Left colon (tissue), 2 donors: ENCODE measurements at regions not wholly inside any gene's neighbourhood (a gene's known extent, or its start where the extent isn't known, plus 50 kb on each side); places are given as distances from the start of the nearest gene placed in this dataset.

Experiments used
- ATAC-seq: fragments of 200-7000 bp; cut with Tn5 transposase; one replicate; pipeline ENCODE4 v1.9.1; 2020; ENCODE audit warnings: mild to moderate bottlenecking, moderate library complexity
- DNase-seq, 2 donors: peaks; one replicate each; pipeline ENCODE4 v3.0.0-alpha.2; 2020
- intact Hi-C, 2 donors: fragments of 100-400 bp; cut with DNase I in 1 of 2; cut with micrococcal nuclease in 1 of 2; formaldehyde crosslinking; loops; one replicate each; pipeline versions ENCODE4 v1.11.2 to v1.14.0; 2022; cut with DNase I, micrococcal nuclease
- donor health status: DM: no; HTN: no; CAD: no.
- donor health status: DM: yes; HTN: yes; CAD: no.

DNA sequence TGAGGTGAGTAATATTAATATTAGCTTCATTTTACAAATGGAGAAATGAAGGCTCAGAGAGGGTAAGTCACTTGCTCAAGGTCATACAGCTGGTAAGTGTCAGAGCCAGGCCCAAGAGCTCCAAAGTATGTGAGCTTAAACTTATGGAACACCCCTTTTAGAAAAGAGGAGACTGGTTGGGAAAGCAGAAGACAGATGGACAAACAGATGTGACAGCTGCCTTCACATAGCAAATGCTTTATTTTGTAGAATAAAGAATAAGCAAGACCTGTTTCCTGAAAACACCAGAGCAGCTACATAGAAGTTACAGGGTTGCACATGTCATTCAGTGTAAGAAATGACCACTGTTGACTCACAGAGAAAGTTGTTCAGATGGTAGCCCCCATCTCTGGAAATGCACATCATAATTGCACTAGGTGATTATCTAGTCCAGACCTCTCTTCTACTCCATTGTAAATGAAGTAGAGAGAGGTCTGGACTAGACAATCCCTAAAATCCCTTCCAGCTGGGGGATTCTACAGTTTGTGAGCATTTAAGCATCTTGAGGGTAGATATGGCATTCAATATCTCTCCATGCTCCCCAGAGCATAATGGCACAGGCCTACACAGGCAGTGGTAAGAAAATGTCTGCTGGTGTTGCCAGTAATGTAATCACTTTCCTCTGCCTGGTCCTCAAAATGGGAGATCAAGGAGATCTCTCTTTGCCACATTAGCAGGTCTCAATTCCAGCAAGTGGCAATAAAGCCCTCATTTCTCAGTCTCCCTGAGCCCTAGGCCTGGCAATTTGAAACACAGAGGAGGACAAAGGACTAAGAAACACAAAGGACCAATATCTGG is 188.2 kb upstream of the FGGY start:
- no peak for DNase-seq
- intact Hi-C loops = no loop called here
- no peak for ATAC-seq

DNA sequence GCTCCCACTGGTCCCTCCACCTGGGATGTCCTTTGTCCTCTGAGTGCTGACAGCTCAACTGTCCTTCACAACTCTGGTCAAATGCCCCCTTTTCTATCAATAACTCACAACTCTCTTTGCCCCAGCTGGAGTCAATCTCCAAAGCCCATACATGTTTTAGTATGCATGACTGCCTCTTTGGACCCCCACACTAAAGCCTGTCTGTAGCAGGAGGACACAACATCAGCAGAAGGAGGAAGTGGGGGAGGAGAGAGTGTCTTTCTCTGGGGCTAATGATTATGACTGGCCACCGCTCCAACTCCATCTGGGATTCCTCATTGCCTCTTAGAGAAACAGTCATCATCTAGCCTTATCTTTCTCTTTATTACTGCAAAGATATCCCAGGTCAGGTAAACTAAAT is 186.6 kb upstream of the FGGY start:
- DNase-seq = no peak
- intact Hi-C loops = no loop called here
- no peak for ATAC-seq

DNA sequence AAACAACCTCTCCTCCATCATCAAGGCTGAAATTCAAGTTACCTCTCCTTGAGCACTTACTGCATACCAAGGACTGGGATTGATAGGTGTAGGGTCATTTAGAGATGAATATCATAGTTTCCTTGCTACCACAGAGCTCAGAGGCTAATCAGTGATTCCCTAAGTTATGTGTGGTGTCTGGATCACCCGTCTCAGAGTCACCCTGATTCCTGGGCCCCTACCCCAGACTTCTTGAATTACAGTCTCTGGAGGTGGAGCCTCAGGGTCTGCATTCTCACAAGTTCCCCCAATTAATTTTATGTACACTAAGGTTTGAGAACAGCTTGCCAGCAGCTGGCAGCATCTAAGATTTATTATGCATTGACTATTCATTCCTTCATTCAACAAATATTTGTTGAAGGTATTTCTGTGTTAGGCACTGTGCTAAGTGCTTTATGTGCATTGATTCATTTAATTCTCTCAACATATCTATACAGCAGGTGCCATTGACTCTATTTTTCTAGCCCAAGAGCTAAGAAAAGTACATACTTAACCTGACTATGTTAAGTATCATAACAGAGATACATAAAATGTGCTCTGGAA is 182.9 kb upstream of the FGGY start:
- intact Hi-C loops = no loop called here
- DNase-seq (no peak), ATAC-seq (no peak)

DNA sequence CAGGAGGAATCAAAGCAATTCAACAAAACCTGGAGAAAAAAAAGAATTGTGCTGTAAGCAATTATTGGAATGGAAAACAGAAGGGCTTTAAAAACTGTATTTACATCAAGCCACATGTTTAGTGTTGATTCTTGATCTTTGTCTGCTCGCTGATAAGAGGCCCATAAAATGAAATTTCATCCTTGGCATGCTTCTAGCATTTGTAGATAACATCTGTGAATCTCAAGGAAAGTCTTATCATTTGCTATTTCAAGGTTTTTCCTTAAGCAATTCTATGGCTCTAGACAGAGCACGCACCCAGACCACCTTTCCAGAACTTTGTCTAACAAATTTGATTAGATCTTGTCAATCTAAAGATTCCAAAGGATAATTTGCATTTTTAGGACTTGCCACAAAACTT is 181.0 kb upstream of the FGGY start:
- no peak for DNase-seq
- intact Hi-C loops = no loop called here
- peak; percentile 71 for ATAC-seq

DNA sequence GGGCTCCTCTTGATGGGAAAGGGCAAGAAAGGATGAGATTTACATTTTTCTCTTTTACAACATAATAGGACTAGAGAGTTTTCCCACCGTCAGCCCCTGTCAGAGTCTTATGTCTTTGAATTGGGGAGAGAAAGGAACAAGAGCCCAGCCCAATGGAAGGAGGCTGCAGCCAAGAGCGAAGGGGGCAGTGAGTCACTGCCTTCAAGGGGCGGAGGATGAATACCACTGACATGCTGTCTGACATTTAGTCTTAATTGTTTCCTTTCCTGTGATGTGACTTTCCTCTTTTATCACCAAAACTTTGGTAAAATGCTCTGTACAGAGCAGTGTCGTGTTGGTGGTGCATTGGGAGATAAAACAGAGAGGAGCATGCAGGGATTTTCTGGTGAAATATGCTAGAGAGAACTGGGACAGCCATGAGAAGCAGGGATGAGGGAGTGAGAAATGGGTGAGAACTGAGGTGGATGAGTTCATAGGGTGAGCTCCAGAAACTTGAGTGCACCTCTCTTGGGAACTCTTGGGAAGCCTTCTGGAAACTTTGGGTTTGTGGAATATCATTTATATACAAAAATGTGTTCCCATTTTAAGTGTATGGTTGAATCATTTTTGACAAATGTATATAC is 179.9 kb upstream of the FGGY start:
- intact Hi-C loops = no loop called here
- DNase-seq (no peak), ATAC-seq (no peak)

DNA sequence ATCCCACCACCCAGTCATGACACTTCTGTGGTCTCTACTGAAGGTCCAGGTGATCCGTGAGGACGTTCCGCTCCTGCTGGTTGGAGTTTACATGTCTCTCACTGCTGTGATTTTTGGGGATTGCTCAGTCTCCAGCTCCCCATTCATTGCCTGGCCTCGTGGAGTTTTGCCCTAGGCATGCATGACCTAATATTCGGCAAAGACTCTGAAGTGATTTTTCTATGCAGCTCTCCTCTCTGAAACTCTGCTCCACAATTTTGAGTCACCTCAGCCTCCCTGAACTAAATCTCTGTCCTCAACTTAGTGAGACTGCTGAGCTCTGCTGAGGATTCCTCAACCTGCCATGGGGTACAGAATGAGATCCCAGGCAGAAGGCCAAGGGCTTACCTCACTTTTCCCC is 174.4 kb upstream of the FGGY start:
- no peak for DNase-seq
- intact Hi-C loops = no loop called here
- ATAC-seq = no peak

DNA sequence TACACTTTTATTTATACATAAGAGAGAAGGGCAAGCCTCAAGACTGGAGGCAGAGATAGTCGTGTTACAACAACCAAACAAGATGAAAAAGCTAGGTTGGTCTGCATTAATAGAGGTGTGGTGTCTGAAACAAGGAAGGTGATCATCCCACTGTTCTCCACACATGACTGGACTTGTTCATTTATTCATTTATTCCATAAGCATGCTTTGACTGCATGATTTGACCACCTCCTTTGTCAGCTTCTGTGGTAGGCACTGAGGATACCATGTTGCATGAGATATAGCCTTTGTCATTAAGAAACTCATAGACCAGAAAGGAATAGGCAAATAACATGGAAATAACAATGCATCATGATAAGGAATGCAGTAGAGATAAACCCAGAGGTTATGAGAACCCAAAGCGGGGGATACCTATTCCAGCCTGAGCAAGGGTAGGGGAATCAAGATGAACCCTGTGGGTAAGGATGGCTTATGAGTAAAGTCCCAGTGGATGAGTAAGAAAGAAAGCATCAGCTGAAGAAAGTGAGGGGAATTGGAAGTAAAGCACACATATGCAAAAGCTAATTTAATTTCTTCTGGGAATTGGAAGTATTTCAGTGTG is 173.7 kb upstream of the FGGY start:
- no peak for DNase-seq
- intact Hi-C loops = no loop called here
- no peak for ATAC-seq

DNA sequence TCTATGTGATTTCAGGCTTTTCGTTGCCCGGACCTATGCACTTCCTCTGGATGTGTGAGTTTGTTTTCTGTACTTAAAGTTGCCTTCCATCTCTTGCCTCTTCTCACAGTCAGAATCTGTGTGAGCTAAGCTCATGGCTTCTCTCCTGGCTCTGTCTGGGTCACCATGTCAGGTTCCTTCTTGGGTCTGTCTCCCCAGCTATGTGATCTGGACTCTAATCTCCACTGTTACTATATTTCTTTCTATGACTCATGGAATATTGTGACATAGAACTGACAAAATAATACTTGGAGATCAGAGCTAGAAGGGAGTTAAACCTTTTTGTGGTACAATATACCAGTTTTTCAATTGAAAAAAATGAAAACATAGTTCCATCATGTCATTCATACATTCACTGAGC is 172.7 kb upstream of the FGGY start:
- intact Hi-C loops = no loop called here
- DNase-seq (no peak), ATAC-seq (no peak)

DNA sequence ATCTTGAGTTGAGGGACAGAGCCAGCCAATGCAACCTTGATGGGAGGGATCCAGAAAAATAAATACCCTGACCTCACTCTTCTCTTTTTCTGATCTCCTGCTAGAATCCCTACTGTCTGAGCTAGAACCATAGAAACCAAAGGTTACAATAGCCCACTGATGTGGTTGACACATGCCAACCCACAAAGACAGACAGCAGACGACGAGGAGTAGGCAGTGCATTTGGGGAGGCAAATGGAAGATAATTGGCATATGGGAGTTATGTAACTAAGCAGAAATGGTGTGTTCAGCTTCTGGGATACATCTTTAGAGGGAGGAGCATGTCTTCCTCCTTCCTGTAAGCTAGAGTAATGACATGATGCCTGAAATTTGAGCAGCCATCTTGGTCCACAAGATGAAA is 171.7 kb upstream of the FGGY start:
- intact Hi-C loops = no loop called here
- ATAC-seq = no peak
- no peak for DNase-seq

DNA sequence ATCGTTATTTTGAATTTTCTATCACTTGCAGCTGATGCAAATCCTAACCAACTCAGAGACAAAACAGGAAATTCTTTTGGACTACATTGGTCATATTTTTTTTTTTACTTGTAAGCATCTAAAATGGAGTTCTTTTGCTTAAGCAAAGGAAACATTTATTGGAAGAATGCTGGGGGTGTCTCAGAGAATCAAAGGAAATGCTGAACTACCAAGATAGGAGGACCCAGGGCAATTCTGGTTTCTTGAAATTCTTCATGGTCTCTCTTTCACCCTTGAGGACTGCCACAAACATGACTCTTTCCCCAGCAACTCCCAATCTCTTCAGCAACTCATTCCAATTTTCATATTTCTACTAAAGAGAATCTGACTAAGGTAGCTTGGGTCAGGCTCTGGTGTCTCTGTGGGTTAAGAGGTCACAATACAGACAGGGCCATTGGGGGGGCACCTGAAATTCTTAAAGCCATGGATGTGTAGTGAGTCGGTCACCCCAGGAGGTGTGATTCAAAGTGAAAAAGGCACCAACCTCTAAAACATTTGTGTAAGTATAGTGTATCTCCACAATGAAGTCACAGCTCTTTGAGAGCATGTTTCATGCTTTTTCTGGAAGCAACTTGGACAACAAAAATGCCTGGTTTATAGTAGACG is 171.1 kb upstream of the FGGY start:
- DNase-seq (no peak), ATAC-seq (no peak)
- intact Hi-C loops = no loop called here

DNA sequence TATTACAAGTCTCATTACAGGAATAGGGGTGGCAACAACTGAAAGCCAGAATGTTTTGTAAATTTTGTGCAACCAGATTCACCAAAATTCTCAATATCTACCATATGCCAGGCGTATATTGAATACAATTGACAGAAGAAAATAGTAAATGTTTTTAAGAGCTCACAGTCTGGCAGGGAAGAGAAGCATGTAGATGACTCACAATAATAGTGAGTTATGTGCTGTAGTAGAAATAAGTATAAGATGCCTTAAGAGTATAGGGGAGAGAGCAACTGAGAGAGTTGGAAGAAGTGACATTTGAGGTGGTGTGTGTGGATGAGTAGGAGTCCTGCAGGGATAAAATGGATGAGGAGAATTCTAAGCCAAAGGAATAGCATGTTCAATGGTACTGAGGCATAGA is 170.5 kb upstream of the FGGY start:
- ATAC-seq (no peak), DNase-seq (no peak)
- intact Hi-C loops = no loop called here

DNA sequence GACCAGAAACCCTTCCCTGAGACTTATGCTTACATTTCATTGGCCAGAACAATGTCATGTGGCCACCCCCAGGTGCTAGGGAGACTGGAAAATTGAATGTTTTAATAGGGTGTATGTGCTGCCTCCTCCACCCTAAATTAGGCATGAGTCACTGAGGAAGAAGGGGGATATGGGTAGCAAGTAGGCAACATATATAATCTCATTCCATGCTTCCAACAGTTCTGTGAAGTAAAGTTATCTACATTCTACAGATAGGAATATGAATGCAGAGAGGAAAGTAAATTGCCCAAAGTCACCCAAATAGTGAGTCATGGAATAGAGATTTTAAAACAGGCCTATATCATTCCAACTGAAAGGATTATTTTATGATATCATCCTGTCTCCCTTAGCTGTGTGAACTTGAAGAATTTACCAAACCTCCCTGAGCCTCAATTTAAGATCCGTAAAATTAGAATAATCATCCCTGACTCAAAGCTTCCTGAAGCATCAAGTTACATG is 168.6 kb upstream of the FGGY start:
- no peak for ATAC-seq
- intact Hi-C loops = no loop called here
- DNase-seq = no peak

DNA sequence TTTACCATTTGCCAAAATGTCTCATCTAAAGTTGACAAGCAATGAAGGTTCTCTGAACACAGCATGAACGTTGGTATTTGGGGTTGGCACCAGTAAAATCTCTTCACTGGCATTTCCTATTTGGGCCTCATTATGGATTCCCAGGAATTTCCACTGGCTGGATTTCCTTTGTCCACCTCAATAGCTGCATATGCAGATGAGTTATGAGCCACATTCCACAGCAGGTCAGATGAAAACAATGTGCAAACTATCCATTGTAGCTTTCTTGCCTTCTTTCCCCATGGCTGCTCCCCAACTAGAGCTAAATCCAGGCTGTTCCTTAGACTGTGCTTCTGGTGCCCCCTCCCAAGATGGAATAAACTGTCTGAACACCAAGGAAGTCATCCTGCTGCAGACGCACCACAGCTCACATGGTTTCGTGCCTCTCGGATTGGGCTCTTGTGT is 168.1 kb upstream of the FGGY start:
- ATAC-seq (no peak), DNase-seq (no peak)
- intact Hi-C loops = no loop called here

DNA sequence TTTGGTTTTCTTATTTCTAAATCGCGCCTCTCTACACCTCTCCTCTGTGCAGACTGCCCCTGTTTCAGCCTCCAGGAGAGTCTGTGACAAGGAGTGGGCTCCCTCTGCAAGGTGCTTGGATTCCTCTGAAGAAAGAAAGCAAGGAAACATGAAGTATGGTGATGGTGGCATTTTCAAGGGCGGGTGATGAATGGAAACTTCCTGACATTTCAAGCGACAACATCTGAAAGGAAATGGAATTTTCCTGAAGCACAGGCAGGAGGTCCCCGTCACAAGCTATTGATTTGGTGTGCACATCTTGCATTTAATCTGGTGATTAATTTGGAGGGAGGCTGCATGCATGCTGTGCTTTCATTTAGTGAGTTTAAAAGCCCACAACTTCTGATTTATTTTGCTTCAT is 164.6 kb upstream of the FGGY start:
- DNase-seq = no peak
- ATAC-seq = no peak
- intact Hi-C loops = no loop called here

DNA sequence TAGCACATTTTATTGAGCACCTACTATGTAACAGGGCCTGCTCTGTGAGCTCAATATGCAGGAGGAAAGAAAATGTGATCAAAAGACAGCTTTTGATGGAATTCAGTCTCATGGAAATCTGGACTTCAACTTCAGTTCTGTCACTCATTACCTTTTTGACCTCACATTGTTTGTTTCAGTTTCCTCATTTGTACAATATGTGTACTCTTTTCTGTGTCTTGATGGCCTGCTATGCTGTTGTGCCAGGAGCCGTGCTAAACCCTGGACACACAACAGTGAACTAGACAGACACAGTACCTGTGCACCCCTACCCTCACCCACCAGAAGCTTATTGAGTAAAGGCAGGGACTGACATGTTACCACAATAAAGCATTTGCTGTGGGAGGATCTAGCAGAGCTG is 162.9 kb upstream of the FGGY start:
- ATAC-seq = no peak
- intact Hi-C loops = no loop called here

DNA sequence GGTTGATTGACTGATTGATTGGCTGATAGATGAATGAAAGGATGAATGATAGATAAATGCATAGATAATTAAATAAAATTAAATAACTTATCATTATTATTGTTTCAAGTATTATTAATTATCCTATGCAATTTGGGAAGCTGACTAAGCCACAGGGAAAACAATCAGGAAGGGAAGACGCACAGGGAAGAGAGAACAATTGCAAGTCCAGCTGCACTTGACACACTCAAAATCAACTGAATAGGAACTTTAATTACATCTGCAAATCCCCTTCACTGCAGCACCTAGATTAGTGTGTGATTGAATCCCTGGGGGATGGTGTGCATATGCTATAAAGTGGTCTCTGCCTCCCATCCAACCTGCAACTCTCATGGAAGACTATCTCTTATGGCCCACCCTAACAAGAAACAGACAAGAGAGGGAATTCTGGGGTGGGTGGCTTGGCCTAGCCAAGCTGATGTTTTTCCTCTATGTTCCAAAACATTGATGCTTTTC is 161.1 kb upstream of the FGGY start:
- intact Hi-C loops = no loop called here
- DNase-seq = no peak
- ATAC-seq = no peak

More for the DNA sequence above, 162.9 kb upstream of the FGGY start:
- no peak for DNase-seq

DNA sequence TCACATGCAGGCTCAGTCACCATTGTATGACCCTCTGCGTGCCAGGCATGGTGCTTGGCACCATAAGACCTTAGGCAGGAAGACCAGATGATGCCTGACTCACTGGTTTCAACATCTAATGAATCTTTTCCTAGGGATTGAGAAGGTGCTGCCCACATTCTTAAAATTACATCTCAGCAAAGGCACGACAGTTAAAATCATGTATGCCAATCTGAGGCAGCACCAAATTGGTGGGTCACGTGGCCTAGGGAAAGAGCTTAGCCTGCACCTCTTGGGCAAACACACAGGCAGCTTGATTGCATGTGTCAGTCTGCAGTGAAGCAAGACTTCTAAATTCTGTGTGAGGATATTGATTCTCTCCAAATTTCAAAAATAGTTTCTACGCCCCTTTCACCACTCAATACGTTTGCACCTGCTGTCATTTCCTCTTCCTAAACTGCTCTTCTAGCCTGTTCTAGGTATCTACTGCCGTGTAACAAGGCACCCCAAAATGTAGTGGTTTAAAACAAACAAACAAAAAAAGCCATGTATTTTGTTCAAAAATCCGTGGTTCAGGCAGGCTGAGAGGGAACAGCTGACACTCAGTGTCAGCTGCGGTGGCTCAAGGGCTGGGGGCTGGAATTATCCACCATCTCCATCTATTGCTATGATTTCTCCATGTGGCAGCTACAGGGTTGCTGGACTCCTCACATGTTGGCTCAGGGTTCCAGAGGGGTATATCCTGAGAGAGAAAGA is 160.2 kb upstream of the FGGY start:
- no peak for DNase-seq
- intact Hi-C loops = no loop called here
- ATAC-seq = no peak

DNA sequence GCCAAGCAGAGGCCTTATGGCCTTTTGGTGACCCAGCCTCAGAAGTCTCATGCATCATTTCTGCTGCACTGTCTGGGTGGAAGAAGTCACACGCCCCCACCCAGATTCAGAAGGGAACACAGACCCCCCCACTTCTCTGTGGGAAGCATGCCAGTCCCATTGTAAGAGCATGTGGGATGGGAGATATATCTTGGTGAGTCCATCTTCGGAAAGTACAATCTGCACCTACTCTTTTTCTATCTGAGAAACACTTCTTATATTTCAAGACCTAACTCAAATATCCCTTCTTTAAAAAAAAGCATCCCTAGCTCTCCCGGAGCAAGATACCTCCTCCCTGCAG is 159.6 kb upstream of the FGGY start:
- intact Hi-C loops = no loop called here
- ATAC-seq = no peak
- DNase-seq = no peak

DNA sequence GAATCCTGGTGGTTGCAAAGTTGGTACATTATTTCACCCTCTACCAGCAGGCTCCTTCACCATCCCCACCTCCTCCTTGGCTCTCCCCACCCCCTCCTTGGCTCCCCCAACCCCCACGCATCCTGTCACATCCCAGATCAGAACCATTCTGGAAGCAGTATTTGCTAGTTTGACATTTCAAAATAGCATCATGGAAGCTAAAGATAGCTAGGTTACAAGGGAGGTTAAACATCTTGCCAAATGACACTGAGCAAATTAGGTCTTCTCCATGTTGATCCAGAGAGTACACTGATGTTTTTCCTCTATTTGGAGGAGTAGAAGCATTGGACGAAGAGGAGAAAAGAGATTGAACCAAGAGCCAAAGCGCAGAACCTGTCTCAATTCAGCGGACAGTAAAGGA is 158.9 kb upstream of the FGGY start:
- ATAC-seq (no peak), DNase-seq (no peak)

More for the DNA sequence above, 158.9 kb upstream of the FGGY start:
- intact Hi-C loops = no loop called here
